HG02798 (cell line): ENCODE measurements at regions not wholly inside any gene's neighbourhood (a gene's known extent, or its start where the extent isn't known, plus 50 kb on each side); places are given as distances from the start of the nearest gene placed in this dataset.
A peak's percentile ranks its signal among the peaks of the same experiment; 100 is the strongest.

Experiments used
- ATAC-seq: cut with Tn5 transposase; IDR thresholded peaks from one replicate; pipeline ENCODE4 v1.9.1; 2021; ENCODE audit warnings: mild to moderate bottlenecking; ENCODE audit not compliant: unreplicated experiment, poor library complexity

GRCh38 chr12:19572920-19573558 lies 133.7 kb downstream of the AEBP2 start:
- ATAC-seq, result peak; percentile 58

GRCh38 chr12:19573866-19574265 lies 134.6 kb downstream of the AEBP2 start:
- ATAC-seq, result no peak

GRCh38 chr12:19574601-19575000 lies 135.3 kb downstream of the AEBP2 start:
- peak; percentile 37 for ATAC-seq

- ATAC-seq, result no peak
Observed at GRCh38 chr12:19575337-19576243, 136.3 kb downstream of the AEBP2 start.

DNA sequence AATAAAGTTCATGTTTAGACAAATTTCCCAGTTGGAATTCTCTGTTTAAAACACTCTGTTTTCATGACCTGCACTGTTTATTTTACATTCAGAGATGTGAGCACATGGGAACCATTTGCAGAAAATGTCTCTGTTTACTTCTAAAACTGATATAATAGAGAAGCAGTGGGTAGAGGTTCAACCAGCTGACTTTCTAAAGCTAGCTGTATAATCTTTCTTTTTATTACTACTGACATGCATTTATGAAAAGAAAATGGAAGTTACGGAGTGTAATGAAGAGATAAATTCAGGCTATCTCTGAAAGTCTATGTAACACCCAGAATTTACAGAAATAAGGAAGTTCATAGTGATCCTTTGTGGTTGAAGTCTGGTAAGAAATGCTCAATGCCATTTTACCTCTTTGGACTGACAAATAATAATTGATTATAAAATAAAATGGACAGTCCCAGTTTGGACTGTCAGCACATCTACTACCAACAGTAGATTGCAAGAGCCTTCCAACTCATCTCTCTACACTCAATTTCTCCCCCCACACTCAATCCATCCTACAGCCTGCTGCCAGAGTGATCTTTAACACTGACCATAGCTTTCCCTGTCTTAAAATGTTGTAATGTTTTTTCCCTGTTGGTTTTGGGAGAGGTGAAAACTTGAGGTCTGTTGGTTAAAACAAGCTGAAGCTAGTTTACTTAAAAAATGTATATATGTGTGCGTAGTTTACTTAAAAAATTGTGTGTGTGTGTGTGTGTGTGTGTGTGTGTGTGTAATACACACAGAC lies 137.4 kb downstream of the AEBP2 start:
- no peak for ATAC-seq

DNA sequence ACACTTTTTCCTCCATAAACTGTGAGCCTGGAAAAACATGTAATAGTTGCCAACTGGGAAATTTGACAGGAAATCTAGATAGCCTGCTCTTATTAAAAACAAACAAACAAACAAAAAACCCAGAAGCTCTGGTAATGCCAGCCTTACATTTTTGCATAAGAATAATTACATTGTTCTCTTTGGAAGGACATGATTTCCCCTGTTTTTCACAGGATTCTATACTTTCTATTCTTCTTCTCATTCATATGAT lies 137.9 kb downstream of the AEBP2 start:
- no peak for ATAC-seq

DNA sequence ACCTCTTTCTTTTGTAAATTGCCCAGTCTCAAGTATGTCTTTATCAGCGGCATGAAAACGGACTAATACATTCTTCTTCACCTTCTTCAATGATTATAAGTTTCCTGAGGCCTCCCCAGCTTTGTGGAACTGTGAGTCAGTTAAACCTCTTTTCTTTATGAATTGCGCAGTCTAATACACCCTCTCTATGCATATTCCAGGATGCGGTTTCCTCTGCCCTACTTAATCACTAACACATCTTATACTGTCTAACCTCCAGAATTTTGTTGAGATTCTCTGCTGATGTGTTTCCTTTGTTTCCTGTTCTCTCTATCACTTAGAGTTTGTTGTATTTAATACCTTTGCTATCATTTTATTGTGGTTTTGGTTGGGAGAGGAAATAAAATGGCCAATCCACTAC lies 145.4 kb downstream of the AEBP2 start:
- ATAC-seq, result no peak

DNA sequence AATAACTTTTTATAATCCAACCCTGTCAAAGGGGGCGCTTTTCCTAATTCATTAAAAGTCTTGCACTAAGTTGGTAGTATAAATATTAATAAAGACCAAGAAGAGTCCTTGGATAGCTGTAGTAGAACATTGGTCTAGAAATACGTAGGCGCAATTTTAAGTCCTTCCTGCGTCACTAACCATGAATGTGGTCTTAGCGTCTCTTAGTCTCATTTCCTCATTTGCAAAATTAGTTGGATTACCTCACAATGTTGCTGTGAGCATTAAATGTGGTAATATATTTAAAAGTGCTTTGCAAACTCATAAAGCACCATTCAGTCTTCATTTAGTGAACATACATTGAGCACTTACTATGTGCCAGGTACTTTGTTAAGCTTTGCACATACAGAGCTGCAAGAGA lies 149.7 kb downstream of the AEBP2 start:
- no peak for ATAC-seq

DNA sequence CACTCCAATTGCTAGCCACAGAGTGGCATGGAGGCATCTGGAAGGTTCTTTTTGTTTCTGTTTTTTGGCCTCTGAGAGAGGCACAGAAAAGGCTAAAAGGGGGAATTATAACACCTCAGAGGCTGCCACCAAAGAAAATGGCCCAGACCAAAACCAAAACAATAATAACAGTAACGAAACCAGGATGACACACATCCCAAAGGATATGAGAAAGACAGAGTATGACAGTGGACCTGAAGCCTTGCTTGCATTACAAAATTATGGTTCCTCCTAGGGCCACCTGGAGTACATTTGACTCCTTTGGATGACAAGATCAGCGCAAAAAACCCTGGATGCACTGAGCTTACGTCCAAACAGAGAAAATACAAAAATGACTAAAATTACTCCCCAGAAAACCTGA lies 152.7 kb downstream of the AEBP2 start:
- ATAC-seq, result no peak

- ATAC-seq, result no peak
Observed at GRCh38 chr12:19596434-19597166, 157.3 kb downstream of the AEBP2 start.

DNA sequence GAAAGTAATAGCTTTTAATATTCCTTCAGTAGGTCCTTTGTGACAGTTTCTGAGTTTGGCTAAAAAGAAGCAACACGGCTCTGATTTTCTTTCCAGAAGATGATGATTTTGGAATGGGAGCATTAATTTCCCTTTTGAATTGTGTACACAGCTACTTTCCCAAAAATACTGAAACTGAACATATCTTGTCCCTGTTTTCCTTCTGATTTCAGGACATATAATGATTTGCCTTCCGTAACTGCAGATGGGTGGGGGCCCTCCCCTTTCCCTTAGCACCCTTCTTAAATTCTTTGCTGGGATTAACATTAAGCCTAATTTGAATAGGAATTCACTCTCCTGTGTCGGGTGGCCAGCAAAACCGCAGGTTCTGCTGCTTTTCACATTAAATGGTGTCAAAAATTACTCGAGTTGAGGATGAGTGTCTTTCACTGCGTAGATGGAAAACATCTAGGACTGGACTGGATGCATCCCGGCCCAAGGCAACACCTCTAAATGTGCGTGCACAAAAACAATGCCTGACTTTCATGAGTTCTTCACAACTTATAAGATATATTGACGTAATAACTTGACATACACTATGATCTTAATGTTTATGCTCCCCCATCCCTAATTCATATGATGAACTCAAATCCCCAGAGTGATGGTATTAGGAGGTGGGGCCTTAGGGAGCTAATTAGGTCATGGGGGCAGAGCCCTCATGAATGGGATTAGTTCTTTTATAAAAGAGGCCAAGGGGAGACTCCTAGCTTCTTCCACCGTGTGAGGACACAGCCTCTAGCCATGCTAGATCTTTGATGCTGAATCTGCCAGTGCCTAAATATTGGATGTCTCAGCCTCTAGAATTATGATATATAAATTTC lies 158.1 kb downstream of the AEBP2 start:
- no peak for ATAC-seq

DNA sequence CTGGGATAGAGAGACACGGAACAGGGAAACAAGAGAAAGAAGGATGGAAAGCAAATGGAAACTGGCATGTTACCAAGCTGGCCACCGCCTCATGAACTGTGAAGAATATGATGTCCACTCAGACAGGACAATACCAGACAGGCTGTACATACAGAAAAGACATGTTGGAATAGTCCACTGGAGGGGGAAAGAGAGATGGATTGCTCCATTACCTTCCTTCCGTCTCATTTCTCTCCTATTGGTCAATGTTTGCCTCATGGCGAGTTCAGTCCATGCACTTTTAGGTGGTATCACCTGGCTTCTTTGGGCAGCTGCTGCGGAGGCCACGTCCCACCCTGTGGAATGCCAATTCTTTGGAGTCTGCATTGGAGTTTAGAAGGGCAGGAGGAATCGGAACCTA lies 166.4 kb downstream of the AEBP2 start:
- ATAC-seq, result no peak

- no peak for ATAC-seq
Observed at GRCh38 chr12:19608039-19608438, 168.7 kb downstream of the AEBP2 start.

DNA sequence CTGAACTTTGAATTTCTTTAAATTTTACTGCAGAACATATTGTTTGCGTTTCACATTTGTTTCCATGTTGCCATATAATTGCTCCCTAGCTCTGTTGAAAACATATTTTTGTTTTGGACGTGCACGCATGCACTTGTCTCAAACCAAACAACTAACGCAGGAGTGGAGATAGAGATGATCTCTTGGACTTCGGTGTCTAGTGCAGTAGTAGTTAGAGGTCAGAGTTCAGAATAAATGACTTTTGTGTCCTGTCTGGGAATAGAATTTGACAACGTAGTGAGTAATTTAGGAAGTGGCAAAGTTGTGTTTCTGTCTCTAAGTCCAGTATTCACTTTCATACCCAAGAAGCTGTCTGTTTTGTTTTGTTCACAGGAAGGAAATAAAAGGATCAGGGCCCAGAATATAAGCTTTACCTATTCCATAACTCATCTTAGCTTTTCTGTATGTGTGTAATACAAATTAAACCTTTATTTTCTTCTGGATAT lies 173.8 kb downstream of the AEBP2 start:
- ATAC-seq, result no peak

DNA sequence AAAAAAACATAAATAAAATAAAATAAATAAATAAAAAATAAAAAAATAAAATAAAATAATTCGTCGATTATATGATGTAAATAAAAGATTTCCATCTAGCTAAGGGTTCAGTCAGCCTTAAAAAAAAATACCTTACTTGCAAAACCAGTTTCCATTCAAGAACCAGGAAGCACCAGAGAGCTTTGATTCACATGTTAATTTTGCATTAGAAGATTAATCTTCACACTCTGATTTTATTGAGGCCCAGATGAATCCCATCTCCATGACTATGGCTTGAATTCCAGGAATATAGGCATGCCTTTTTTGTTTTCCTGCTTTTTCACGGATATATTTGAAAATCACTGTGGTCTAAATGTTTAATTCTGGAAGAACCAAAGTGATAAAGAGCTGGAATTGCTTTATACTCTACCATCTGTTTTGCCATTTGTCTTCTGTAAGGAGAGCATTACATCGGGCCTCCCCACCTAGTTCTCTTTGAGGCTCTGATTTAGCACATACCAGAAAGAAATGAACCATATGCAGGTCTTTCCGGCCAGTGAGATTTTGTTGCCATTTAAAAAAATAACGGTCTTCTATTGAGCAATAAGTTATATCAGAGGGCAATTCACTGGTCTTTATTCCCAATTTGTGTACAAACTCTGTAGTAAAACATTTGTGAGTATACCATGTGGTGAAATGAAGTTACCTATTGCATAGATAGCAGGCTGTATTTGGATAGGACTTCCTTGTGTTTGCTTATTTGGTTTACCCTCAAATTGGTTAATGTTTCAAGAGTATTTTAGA lies 175.5 kb downstream of the AEBP2 start:
- ATAC-seq, result no peak

GRCh38 chr12:19615384-19615725 lies 176.1 kb downstream of the AEBP2 start:
- no peak for ATAC-seq

DNA sequence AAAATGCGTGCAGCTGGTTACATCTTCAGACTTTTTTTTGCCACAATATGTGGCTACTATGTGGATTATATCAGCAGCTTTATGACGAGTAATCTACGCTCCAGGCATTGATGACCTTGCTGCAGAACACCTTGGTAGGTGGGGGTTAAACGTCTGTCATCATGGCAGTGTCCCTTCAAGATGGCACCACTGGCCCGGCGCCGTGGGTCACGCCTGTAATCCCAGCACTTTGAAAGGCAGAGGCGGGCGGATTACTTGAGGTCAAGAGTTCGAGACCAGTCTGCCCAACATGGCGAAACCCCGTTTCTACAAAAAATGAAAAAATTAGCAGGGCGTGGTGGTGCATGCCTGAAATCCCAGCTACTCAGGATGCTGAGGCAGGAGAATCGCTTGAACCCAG lies 177.5 kb downstream of the AEBP2 start:
- ATAC-seq, result no peak

DNA sequence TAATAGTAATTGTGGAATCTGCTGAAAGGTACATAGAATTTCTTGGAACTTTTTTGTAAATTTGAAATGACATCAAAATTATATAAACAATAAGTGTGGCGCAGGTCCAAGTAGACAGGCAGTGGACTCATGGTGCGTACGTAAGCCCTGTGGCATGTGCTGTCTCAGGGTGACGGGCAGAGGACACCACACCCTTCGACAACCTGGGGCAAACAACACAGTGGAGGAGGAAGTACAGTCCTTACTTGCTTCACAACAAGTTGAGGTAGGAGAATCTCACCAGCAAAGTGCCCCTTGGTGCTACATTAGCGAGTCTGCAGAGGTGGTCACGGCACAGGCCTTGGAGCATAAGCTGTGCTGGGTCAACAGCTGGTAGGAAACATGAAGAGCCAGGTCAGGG lies 180.9 kb downstream of the AEBP2 start:
- no peak for ATAC-seq
